ENCODE measurements at regions not wholly inside any gene's neighbourhood (a gene's known extent, or its start where the extent isn't known, plus 50 kb on each side); places are given as distances from the start of the nearest gene placed in this dataset.

GRCh38 chr9:94173632-94174031, 85.5 kb upstream of the ZNF169 start:
- ChIA-PET CTCF (no interaction called here), POLR2A (no interaction called here)
- Histone ChIP-seq H3K9me3 (ENCODE audit: control insufficient read depth, insufficient read depth, low read depth, low read length) (no peaks in the 10 kb centered on the region), H3K36me3 (ENCODE audit: control insufficient read depth, insufficient read depth, low read length) (peaks cover 28% of the 10 kb centered on the region; the same call in 1 of the 2 replicates), H3K27ac (ENCODE audit: low read length) (no peak overlapping the region), H3K4me1 (ENCODE audit: control insufficient read depth, insufficient read depth, low read length) (peaks cover 23% of the 10 kb centered on the region; the same call in 1 of the 2 replicates), H3K4me3 (ENCODE audit: low read depth in 2 of 2, low read length in 2 of 2) (no peak overlapping the region), H3K27me3 (ENCODE audit: control insufficient read depth, insufficient read depth, low read length) (no peaks in the 10 kb centered on the region)
- intact Hi-C loops (cut with micrococcal nuclease; ENCODE audit: unreplicated experiment) = no loop called here
- DNase-seq (ENCODE audit: low read depth, low spot score) (no peak), ATAC-seq (no peak)
- no TSS peak for BruUV-seq (replicated peaks)
- TF ChIP-seq TCF7L2 (IDR thresholded peaks at IDR 0.05; ENCODE audit: low read depth, low read length) (no peak), POLR2AphosphoS5 (IDR thresholded peaks at IDR 0.05; ENCODE audit: low read depth, low read length) (no peak), REST (IDR thresholded peaks at IDR 0.05; ENCODE audit: insufficient read depth in 1 of 2, low read depth in 2 of 2, low read length in 1 of 2) (no peak), CTCF (IDR thresholded peaks at IDR 0.05) (no peak), SIN3A (IDR thresholded peaks at IDR 0.05; ENCODE audit: borderline replicate concordance, insufficient read depth, low read depth, low read length) (no peak)
- in situ Hi-C loops (cut with HindIII; ENCODE audit: low pct_unique_long_range_greater_than_20kb, low sequenced_read_pairs) = no loop called here

GRCh38 chr9:94174164-94174563, 84.9 kb upstream of the ZNF169 start:
- no peak for ATAC-seq
- H3K27me3 ChIP-seq (ENCODE audit: control insufficient read depth, insufficient read depth, low read length) = no peaks in the 10 kb centered on the region
- in situ Hi-C loops (cut with HindIII; ENCODE audit: low pct_unique_long_range_greater_than_20kb, low sequenced_read_pairs) (no loop called here), intact Hi-C loops (cut with micrococcal nuclease; ENCODE audit: unreplicated experiment) (no loop called here)
- POLR2A ChIA-PET = no interaction called here
- H3K9me3 ChIP-seq (ENCODE audit: control insufficient read depth, insufficient read depth, low read depth, low read length) = no peaks in the 10 kb centered on the region
- BruUV-seq (replicated peaks) = no TSS peak
- H3K4me3 ChIP-seq (ENCODE audit: low read depth in 2 of 2, low read length in 2 of 2) = no peak overlapping the region
- CTCF ChIA-PET = no interaction called here
- H3K27ac ChIP-seq (ENCODE audit: low read length) = no peak overlapping the region
- H3K4me1 ChIP-seq (ENCODE audit: control insufficient read depth, insufficient read depth, low read length) = peaks cover 25% of the 10 kb centered on the region
- no peak for TF ChIP-seq REST (IDR thresholded peaks at IDR 0.05; ENCODE audit: insufficient read depth in 1 of 2, low read depth in 2 of 2, low read length in 1 of 2)
- no peak for TF ChIP-seq CTCF (IDR thresholded peaks at IDR 0.05)
- TF ChIP-seq POLR2AphosphoS5 (IDR thresholded peaks at IDR 0.05; ENCODE audit: low read depth, low read length) = no peak
- no peak for TF ChIP-seq SIN3A (IDR thresholded peaks at IDR 0.05; ENCODE audit: borderline replicate concordance, insufficient read depth, low read depth, low read length)
- TF ChIP-seq TCF7L2 (IDR thresholded peaks at IDR 0.05; ENCODE audit: low read depth, low read length) = no peak
- DNase-seq (ENCODE audit: low read depth, low spot score) = no peak
- peaks cover 28% of the 10 kb centered on the region; the same call in 1 of the 2 replicates for H3K36me3 ChIP-seq (ENCODE audit: control insufficient read depth, insufficient read depth, low read length)
